ENCODE measurements at regions not wholly inside any gene's neighbourhood (a gene's known extent, or its start where the extent isn't known, plus 50 kb on each side); places are given as distances from the start of the nearest gene placed in this dataset.

GRCh38 chr2:171210864-171211431 lies 50.3 kb upstream of the TLK1 start:
- Mint-ChIP-seq H3K4me1 (ENCODE audit: low read depth) (peaks cover 38% of the 10 kb centered on the region), H3K27ac (peak overlapping the region; percentile 75), H3K27me3 (ENCODE audit: low read depth) (no peaks in the 10 kb centered on the region), H3K36me3 (ENCODE audit: low read depth) (no peaks in the 10 kb centered on the region), H3K9me3 (peaks cover 14% of the 10 kb centered on the region), H3K4me3 (ENCODE audit: low read depth) (peak overlapping the region; percentile 45)
- intact Hi-C loops (cut with micrococcal nuclease), result loop anchor here (1.0 to 2.0 kb wide), 4 partner anchors 37 to 108 kb away; no protein-coding TSS in a partner anchor
- DNase-seq (ENCODE audit: low spot score), result peak; percentile 54
